Activated naive CD8-positive, alpha-beta T cell treated with anti-CD3 and anti-CD28 coated beads, Interleukin-2, amount 10 ng/mL, durations not matched to agents 7 days and 5 days (primary cell): ENCODE measurements at regions not wholly inside any gene's neighbourhood (a gene's known extent, or its start where the extent isn't known, plus 50 kb on each side); places are given as distances from the start of the nearest gene placed in this dataset.

Experiments used
- ATAC-seq: fragments of 150-1000 bp; cut with Tn5 transposase; one replicate; pipeline ENCODE4 v1.10.0; 2021; ENCODE audit warnings: low read depth, moderate library complexity
- POLR2A ChIA-PET: fragments of 350-600 bp; sonication (Branson Sonifier 250); formaldehyde crosslinking; loops from one replicate; lab custom pipeline; 2021; ENCODE audit warnings: antibody characterized with exemption; lab: Charles Lee
- DNase-seq: peaks from one replicate; pipeline ENCODE4 v3.0.0; 2021
- H3K27ac Mint-ChIP-seq: one replicate; pipeline ENCODE4 v1.8.0; 2022; ENCODE audit warnings: mild to moderate bottlenecking, mixed read lengths
- H3K27me3 Mint-ChIP-seq: one replicate; pipeline ENCODE4 v1.8.0; 2022; ENCODE audit warnings: mild to moderate bottlenecking, moderate library complexity, mixed read lengths
- H3K36me3 Mint-ChIP-seq: one replicate; pipeline ENCODE4 v1.8.0; 2021; ENCODE audit warnings: mild to moderate bottlenecking, mixed read lengths
- H3K4me1 Mint-ChIP-seq: one replicate; pipeline ENCODE4 v1.8.0; 2021; ENCODE audit warnings: mixed read lengths
- H3K4me3 Mint-ChIP-seq: one replicate; pipeline ENCODE4 v1.8.0; 2022; ENCODE audit warnings: mild to moderate bottlenecking, moderate library complexity, mixed read lengths
- H3K9me3 Mint-ChIP-seq: one replicate; pipeline ENCODE4 v1.8.0; 2021; ENCODE audit warnings: mixed read lengths

GRCh38 chr12:67433385-67434175 lies 164.4 kb downstream of the CAND1 start:
- ATAC-seq (no peak), DNase-seq (no peak)
- no peaks in the 10 kb centered on the region for H3K36me3 Mint-ChIP-seq
- H3K4me1 Mint-ChIP-seq = peaks cover 7% of the 10 kb centered on the region
- peaks cover 2% of the 10 kb centered on the region for H3K9me3 Mint-ChIP-seq
- no peak overlapping the region for H3K27ac Mint-ChIP-seq
- POLR2A ChIA-PET = no interaction called here
- H3K4me3 Mint-ChIP-seq = no peak overlapping the region
- H3K27me3 Mint-ChIP-seq = no peaks in the 10 kb centered on the region

DNA sequence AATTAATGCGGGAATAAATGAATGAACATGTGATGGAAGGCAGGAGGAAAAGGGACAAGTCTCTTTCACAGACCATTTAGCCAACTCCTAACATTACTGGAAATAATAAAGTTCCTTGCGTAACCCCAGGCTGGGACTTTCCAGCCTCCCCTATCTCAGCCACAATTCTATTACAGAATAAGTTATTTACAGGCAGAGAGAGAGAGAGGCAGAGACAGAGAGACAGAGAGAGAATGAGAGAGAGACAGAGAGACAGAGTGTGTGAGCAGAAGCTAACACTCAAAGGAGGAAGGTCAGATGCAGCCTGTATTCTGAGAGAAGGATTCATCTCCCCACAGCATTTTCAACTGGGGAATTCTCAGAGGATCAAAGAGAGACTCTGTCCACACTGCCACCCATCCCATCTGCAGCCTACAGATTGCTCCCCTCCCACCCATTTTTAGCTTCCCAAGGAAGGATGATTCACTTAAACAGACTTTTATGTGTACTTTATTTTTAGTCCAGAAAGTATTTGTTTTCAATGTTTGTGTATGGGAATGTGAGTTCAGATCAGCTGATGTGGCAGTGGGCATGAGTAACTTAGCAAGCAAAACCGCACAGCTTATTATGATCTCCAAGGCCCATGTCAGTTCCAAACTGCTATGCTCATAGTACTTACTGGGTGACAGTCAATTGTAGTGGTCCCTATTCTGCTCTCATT lies 165.7 kb downstream of the CAND1 start:
- no peak for ATAC-seq
- no peaks in the 10 kb centered on the region for H3K36me3 Mint-ChIP-seq
- POLR2A ChIA-PET = interaction anchor here (1.0 kb wide), 1 partner anchor 215 kb away, joined by 3 read pairs; no protein-coding TSS in a partner anchor
- DNase-seq = no peak
- no peaks in the 10 kb centered on the region for H3K27me3 Mint-ChIP-seq
- H3K4me1 Mint-ChIP-seq = peaks cover 7% of the 10 kb centered on the region
- peaks cover 2% of the 10 kb centered on the region for H3K9me3 Mint-ChIP-seq
- no peak overlapping the region for H3K27ac Mint-ChIP-seq
- H3K4me3 Mint-ChIP-seq = no peak overlapping the region

- DNase-seq = no peak
- Mint-ChIP-seq H3K9me3 (peaks cover 2% of the 10 kb centered on the region), H3K27me3 (no peaks in the 10 kb centered on the region), H3K27ac (no peak overlapping the region), H3K4me3 (no peak overlapping the region), H3K4me1 (peaks cover 7% of the 10 kb centered on the region), H3K36me3 (no peaks in the 10 kb centered on the region)
- POLR2A ChIA-PET = no interaction called here
- no peak for ATAC-seq
Observed at GRCh38 chr12:67436230-67436629, 167.1 kb downstream of the CAND1 start.

DNA sequence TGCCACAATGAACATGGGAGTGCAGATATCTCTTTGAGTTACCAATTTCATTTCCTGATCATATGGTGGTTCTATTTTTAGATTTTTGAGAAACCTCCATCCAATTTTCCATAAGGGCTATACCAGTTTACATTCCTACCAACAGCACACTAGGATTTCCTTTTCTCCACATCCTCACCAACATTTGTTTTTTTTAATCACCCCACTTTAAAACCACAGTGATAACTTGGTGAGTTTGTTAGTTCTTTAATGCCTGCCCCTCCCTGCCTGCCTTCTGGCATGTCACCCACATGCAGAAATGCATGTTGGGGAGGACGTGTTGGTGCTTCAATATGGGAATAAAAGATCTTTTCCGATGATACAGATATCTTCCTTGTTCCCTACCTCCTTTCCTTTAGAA lies 167.9 kb downstream of the CAND1 start:
- DNase-seq (no peak), ATAC-seq (no peak)
- Mint-ChIP-seq H3K4me3 (no peak overlapping the region), H3K4me1 (peaks cover 12% of the 10 kb centered on the region), H3K36me3 (no peaks in the 10 kb centered on the region), H3K9me3 (peaks cover 2% of the 10 kb centered on the region), H3K27ac (no peak overlapping the region), H3K27me3 (no peaks in the 10 kb centered on the region)
- POLR2A ChIA-PET = no interaction called here

DNA sequence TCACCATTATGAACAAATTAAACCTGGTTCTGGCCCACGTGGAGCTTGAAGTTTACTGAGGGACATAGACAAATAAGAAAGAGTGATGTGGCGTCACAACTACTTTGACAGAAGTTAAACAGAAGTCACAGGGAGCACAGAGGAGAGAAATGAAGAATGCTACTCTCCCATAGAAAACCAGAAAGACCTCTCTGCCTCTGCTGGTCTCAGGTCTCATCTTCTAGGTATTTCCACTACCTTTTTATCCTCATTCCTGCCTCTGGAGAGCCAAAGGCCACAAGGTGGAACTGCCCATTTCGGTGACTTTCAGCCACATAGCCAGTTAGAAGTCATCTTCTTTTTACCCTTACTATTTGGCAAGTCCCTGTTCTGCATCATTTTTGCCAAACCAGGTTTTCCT lies 170.5 kb downstream of the CAND1 start:
- Mint-ChIP-seq H3K27me3 (no peaks in the 10 kb centered on the region), H3K9me3 (peaks cover 2% of the 10 kb centered on the region), H3K4me3 (no peak overlapping the region), H3K4me1 (peaks cover 12% of the 10 kb centered on the region), H3K36me3 (no peaks in the 10 kb centered on the region), H3K27ac (no peak overlapping the region)
- POLR2A ChIA-PET = no interaction called here
- DNase-seq (no peak), ATAC-seq (no peak)

- Mint-ChIP-seq H3K27me3 (no peaks in the 10 kb centered on the region), H3K4me3 (peak overlapping the region; percentile 52), H3K36me3 (no peaks in the 10 kb centered on the region), H3K4me1 (peaks cover 11% of the 10 kb centered on the region), H3K27ac (peak overlapping the region; percentile 35), H3K9me3 (peaks cover under 1% of the 10 kb centered on the region)
- ATAC-seq (peak; percentile 93), DNase-seq (peak; percentile 77)
- POLR2A ChIA-PET = no interaction called here
Observed at GRCh38 chr12:67441736-67442346, 172.7 kb downstream of the CAND1 start.

DNA sequence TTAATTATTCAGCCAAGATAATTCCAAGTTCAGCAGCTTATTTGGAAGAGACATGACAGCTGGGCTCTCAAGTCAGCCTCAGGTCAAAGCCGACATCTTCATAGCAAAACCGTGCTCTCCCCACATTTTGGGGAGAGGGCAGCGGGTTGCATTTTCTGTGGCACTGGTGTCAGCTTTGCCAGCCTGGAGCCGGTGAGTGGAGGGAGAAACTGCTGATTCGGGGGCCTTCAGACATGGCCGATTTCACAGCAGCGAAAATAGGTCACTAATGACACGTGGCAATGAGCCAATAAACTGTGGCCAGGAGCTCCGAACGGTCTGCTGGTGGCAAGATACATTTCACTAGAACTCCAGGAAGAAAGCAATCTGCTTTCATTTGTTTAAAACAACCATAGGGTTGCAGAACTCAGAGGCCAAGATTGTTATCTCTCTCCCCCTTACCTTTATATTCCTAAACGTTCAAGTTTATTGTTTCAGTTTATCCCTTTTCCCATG lies 173.2 kb downstream of the CAND1 start:
- H3K36me3 Mint-ChIP-seq = no peaks in the 10 kb centered on the region
- no peaks in the 10 kb centered on the region for H3K27me3 Mint-ChIP-seq
- no peak for ATAC-seq
- peaks cover 5% of the 10 kb centered on the region for H3K4me1 Mint-ChIP-seq
- no peak for DNase-seq
- POLR2A ChIA-PET = no interaction called here
- no peak overlapping the region for H3K4me3 Mint-ChIP-seq
- H3K27ac Mint-ChIP-seq = no peak overlapping the region
- H3K9me3 Mint-ChIP-seq = no peaks in the 10 kb centered on the region

DNA sequence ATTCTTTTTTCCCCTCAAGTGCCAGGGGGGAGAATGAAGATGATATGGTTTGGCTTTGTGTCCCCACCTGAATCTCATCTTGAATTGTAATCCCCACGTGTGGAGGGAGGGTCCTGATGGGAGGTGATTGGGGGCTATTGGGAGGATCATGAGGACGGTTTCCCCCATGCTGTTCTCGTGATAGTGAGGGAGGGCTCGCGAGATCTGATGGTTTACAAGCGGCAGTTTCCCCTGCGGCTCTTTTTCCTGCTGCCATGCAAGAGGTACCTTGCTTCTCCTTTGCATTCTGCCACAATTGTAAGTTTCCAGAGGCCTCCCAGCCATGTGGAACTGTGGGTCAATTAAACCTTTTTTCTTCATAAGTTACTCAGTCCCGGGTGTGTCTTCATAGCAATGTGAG lies 173.7 kb downstream of the CAND1 start:
- Mint-ChIP-seq H3K4me3 (no peak overlapping the region), H3K9me3 (no peaks in the 10 kb centered on the region), H3K4me1 (peaks cover 5% of the 10 kb centered on the region), H3K36me3 (peaks cover 1% of the 10 kb centered on the region), H3K27ac (no peak overlapping the region), H3K27me3 (peaks cover 2% of the 10 kb centered on the region)
- POLR2A ChIA-PET = no interaction called here
- no peak for DNase-seq
- ATAC-seq = no peak

GRCh38 chr12:67444542-67444941 lies 175.4 kb downstream of the CAND1 start:
- H3K27me3 Mint-ChIP-seq = peaks cover 2% of the 10 kb centered on the region
- ATAC-seq = no peak
- no peak overlapping the region for H3K27ac Mint-ChIP-seq
- H3K4me3 Mint-ChIP-seq = no peak overlapping the region
- no peaks in the 10 kb centered on the region for H3K9me3 Mint-ChIP-seq
- DNase-seq = no peak
- peaks cover 1% of the 10 kb centered on the region for H3K36me3 Mint-ChIP-seq
- POLR2A ChIA-PET = no interaction called here
- H3K4me1 Mint-ChIP-seq = peaks cover 10% of the 10 kb centered on the region

GRCh38 chr12:67446716-67447115 lies 177.6 kb downstream of the CAND1 start:
- peaks cover 5% of the 10 kb centered on the region for H3K9me3 Mint-ChIP-seq
- POLR2A ChIA-PET = no interaction called here
- no peak overlapping the region for H3K4me3 Mint-ChIP-seq
- peaks cover 18% of the 10 kb centered on the region for H3K4me1 Mint-ChIP-seq
- H3K36me3 Mint-ChIP-seq = peaks cover 6% of the 10 kb centered on the region
- no peak overlapping the region for H3K27ac Mint-ChIP-seq
- peaks cover 2% of the 10 kb centered on the region for H3K27me3 Mint-ChIP-seq
- no peak for ATAC-seq
- no peak for DNase-seq

DNA sequence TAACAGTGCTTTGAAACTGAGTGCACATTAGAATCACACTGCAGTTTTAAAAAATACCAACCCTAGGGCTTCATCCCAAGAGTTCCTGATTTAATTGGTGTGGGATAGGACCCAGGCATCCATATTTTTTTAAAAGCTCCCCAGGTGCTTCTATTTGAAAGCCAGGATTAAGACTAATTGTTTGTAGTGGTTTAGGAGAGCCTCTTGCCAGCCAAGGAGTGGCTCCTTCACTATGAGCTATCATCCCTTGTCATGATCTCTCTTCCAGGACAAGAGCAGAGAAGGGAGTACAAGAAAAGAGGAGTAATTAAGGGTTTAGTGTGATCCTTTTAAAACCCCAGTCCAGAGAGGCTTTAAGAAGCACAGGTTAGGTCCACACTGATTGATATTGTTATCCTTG lies 178.0 kb downstream of the CAND1 start:
- peaks cover 7% of the 10 kb centered on the region for H3K9me3 Mint-ChIP-seq
- peaks cover 19% of the 10 kb centered on the region for H3K4me1 Mint-ChIP-seq
- H3K36me3 Mint-ChIP-seq = peaks cover 6% of the 10 kb centered on the region
- POLR2A ChIA-PET = no interaction called here
- H3K27ac Mint-ChIP-seq = no peak overlapping the region
- no peak overlapping the region for H3K4me3 Mint-ChIP-seq
- H3K27me3 Mint-ChIP-seq = peaks cover 2% of the 10 kb centered on the region
- no peak for DNase-seq
- no peak for ATAC-seq

GRCh38 chr12:67449591-67450052 lies 180.5 kb downstream of the CAND1 start:
- POLR2A ChIA-PET = no interaction called here
- ATAC-seq (peak; percentile 77), DNase-seq (peak; percentile 29)
- peak overlapping the region; percentile 18 for H3K4me3 Mint-ChIP-seq
- H3K27me3 Mint-ChIP-seq = peaks cover 6% of the 10 kb centered on the region
- peak overlapping the region; percentile 59 for H3K27ac Mint-ChIP-seq
- H3K4me1 Mint-ChIP-seq = peaks cover 25% of the 10 kb centered on the region
- H3K36me3 Mint-ChIP-seq = peaks cover 9% of the 10 kb centered on the region
- peaks cover 11% of the 10 kb centered on the region for H3K9me3 Mint-ChIP-seq

GRCh38 chr12:67450441-67450840 lies 181.3 kb downstream of the CAND1 start:
- peaks cover 25% of the 10 kb centered on the region for H3K4me1 Mint-ChIP-seq

More at GRCh38 chr12:67450441-67450840, 181.3 kb downstream of the CAND1 start:
- no peak for ATAC-seq
- Mint-ChIP-seq H3K27ac (peak overlapping the region; percentile 59), H3K36me3 (peaks cover 9% of the 10 kb centered on the region), H3K27me3 (peaks cover 8% of the 10 kb centered on the region), H3K4me3 (no peak overlapping the region), H3K9me3 (peaks cover 11% of the 10 kb centered on the region)
- no peak for DNase-seq
- POLR2A ChIA-PET = no interaction called here
